K562 (cell line): ENCODE measurements at regions not wholly inside any gene's neighbourhood (a gene's known extent, or its start where the extent isn't known, plus 50 kb on each side); places are given as distances from the start of the nearest gene placed in this dataset.

ENCODE experiments used
- AFF4 ChIP-seq: sonication (generic); formaldehyde crosslinking; IDR thresholded peaks from 2 replicates; pipeline ENCODE4 v1.8.0; 2023; ENCODE audit warnings: mild to moderate bottlenecking, missing genetic modification reagents
- CEBPB ChIP-seq: fragments of 450-650 bp; IDR thresholded peaks from 2 replicates; pipeline ENCODE4 v1.6.1; 2016; ENCODE audit warnings: missing genetic modification characterization, missing compliant biosample characterization
- DEAF1 ChIP-seq: fragments of 450-650 bp; formaldehyde crosslinking; IDR thresholded peaks from 2 replicates; pipeline ENCODE4 v1.4.0; 2020; ENCODE audit warnings: mild to moderate bottlenecking, moderate library complexity
- GTF2E2 ChIP-seq: fragments of 200-800 bp; sonication (Bioruptor generic); IDR thresholded peaks from 2 replicates; pipeline ENCODE4 v1.6.1; 2016; ENCODE audit warnings: missing genetic modification characterization, missing compliant biosample characterization
- HOXB6 ChIP-seq: fragments of 250-450 bp; sonication (Bioruptor Pico); IDR thresholded peaks from 2 replicates; pipeline ENCODE4 v1.5.1; 2022; ENCODE audit warnings: mild to moderate bottlenecking, borderline replicate concordance
- NFYB ChIP-seq: IDR thresholded peaks from 2 replicates; pipeline ENCODE4 v1.6.1; 2011; ENCODE audit warnings: mild to moderate bottlenecking, moderate library complexity; ENCODE audit not compliant: insufficient read length; ENCODE audit errors: extremely low read depth
- NR3C1 ChIP-seq: sonication (generic); formaldehyde crosslinking; IDR thresholded peaks from 2 replicates; pipeline ENCODE4 v1.8.1; 2022; ENCODE audit warnings: missing genetic modification reagents
- ZC3H4 ChIP-seq: sonication (generic); formaldehyde crosslinking; IDR thresholded peaks from 2 replicates; pipeline ENCODE4 v1.9.0; 2021; ENCODE audit warnings: missing genetic modification reagents, borderline replicate concordance
- ZNF408 ChIP-seq: fragments of 250-450 bp; sonication (Bioruptor Pico); IDR thresholded peaks from 2 replicates; pipeline ENCODE4 v1.4.0; 2020; ENCODE audit warnings: low read depth, mild to moderate bottlenecking, moderate library complexity

- TF ChIP-seq DEAF1 (no peak), ZNF408 (CRISPR knock-in tag) (no peak), NR3C1 (CRISPR knock-in tag) (no peak), CEBPB (tag) (no peak), AFF4 (no peak), GTF2E2 (tag) (no peak), NFYB (no peak), ZC3H4 (CRISPR knock-in tag) (no peak), HOXB6 (CRISPR knock-in tag) (no peak)
- TF ChIP-seq, all 486 proteins: peak for 0
Observed at GRCh38 chr4:63644396-63644795, 764.9 kb downstream of the TECRL start (continued).
